ENCODE measurements at regions not wholly inside any gene's neighbourhood (a gene's known extent, or its start where the extent isn't known, plus 50 kb on each side); places are given as distances from the start of the nearest gene placed in this dataset.

- TF ChIP-seq EZH2 (IDR thresholded peaks at IDR 0.05; ENCODE audit: insufficient read depth, poor library complexity, severe bottlenecking), result no peak
- TF ChIP-seq EZH2phosphoT487 (IDR thresholded peaks at IDR 0.05; ENCODE audit: insufficient read depth, low read depth), result no peak
Observed at GRCh38 chr2:13884291-13884976, 748.1 kb upstream of the LRATD1 start.

All from GM23248 (cell line).